Right lobe of liver (tissue), 6 donors: ENCODE measurements at regions not wholly inside any gene's neighbourhood (a gene's known extent, or its start where the extent isn't known, plus 50 kb on each side); places are given as distances from the start of the nearest gene placed in this dataset.

Experiments used
- ATAC-seq, 4 donors: fragments of 200-7000 bp; cut with Tn5 transposase; one replicate each; pipeline ENCODE4 v1.9.1; 2020; ENCODE audit warnings: mild to moderate bottlenecking in 4 of 4, moderate library complexity in 4 of 4
- DNase-seq, 3 donors: peaks; one replicate each; pipeline ENCODE4 v3.0.0-alpha.2; 2020
- H3K27ac ChIP-seq, 3 donors: fragments of 200-600 bp; one replicate each; pipeline ENCODE4 v1.8.0; 2022
- H3K27me3 ChIP-seq, 2 donors: fragments of 200-600 bp; one replicate each; pipeline ENCODE4 v1.8.0; 2022
- H3K36me3 ChIP-seq, 4 donors: fragments of 200-600 bp; sonication (generic) in 1 of 4; one replicate each; pipeline versions ENCODE4 v1.5.1 to v1.8.0; 2017 to 2022; ENCODE audit warnings: control low read depth in 1 of 4
- H3K4me1 ChIP-seq, 4 donors: fragments of 200-600 bp; sonication (generic) in 1 of 4; one replicate each; pipeline versions ENCODE4 v1.5.1 to v1.8.0; 2017 to 2022; ENCODE audit warnings: control low read depth in 1 of 4
- H3K4me3 ChIP-seq, 3 donors: fragments of 200-600 bp; one replicate each; pipeline ENCODE4 v1.8.0; 2022
- H3K9me3 ChIP-seq, 4 donors: fragments of 200-600 bp; sonication (generic) in 1 of 4; one replicate each; pipeline versions ENCODE4 v1.5.1 to v1.8.0; 2017 to 2022; ENCODE audit warnings: control low read depth in 1 of 4
- POLR2A ChIP-seq: fragments of 450-650 bp; IDR thresholded peaks from one replicate; pipeline ENCODE4 v1.6.1; 2017; ENCODE audit warnings: antibody characterized with exemption, mild to moderate bottlenecking
- WGBS: methylation state at CpG from one replicate; pipeline ENCODE4 v1.1.6; 2018; ENCODE audit warnings: low coverage, low lambda C conversion rate; ENCODE audit not compliant: insufficient coverage; ENCODE audit errors: missing lambda C conversion rate; 5-methylcytosine and 5-hydroxymethylcytosine counted together
- intact Hi-C, 2 donors: fragments of 100-400 bp; cut with DNase I; formaldehyde crosslinking; loops; one replicate each; pipeline versions ENCODE4 v1.11.2 to v1.14.1; 2022
- TF ChIP-seq, protein P1 (sequence below), 4 donors: fragments of 200-600 bp in 3 of 4; fragments of 450-650 bp in 1 of 4; IDR thresholded peaks; one replicate each; pipeline versions ENCODE4 v1.5.1 to v1.8.0; 2016 to 2022; ENCODE audit warnings: antibody characterized with exemption in 4 of 4, mild to moderate bottlenecking in 2 of 4
- donor health status: DM: no; HTN: yes; CAD: no.
- donor health status: DM: no; HTN: no; CAD: no.
- donor health status: DM: no; HTN: no; CAD: no.
- donor health status: DM: no; HTN: yes; CAD: no.
- donor health status: DM: no; HTN: yes; CAD: no.

DNA sequence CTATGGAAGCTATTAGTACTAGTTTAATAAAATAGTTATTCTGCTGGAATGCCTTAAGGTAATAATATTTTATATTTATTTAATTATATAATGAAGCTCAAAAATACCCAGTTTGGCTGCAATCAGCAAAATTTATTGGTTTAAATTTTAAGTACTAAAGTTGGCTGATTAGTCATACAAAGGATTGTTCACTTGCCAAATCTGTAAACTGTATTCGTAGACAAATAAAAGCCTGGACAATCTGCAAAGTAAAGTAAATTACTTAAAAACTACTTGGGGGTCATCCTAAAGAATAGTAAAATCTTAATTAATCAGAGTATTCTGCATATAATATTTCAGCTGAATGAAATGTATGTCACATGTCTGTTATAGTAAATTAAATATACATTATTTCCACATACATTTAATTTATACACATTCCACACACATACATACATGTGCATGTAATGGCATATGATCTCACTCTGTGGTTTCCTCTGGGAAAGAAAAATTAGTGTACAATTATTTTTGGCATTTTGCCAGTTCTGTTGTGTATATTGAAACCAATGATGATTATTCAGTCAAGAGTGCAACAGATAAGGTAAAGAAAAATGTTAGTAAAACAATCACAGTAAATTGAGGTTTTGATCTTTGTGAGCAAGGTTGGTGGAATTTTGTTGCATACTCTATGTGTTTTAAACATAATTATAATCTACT, 455.9 kb downstream of the CDH9 start:
- intact Hi-C loops, result no loop called here
- Histone ChIP-seq H3K27me3 (no peaks in the 10 kb centered on the region), H3K4me1 (no peaks in the 10 kb centered on the region), H3K4me3 (no peak overlapping the region), H3K36me3 (no peaks in the 10 kb centered on the region), H3K9me3 (no peaks in the 10 kb centered on the region), H3K27ac (no peak overlapping the region)
- TF ChIP-seq POLR2A, result no peak
- TF ChIP-seq, protein P1, sequence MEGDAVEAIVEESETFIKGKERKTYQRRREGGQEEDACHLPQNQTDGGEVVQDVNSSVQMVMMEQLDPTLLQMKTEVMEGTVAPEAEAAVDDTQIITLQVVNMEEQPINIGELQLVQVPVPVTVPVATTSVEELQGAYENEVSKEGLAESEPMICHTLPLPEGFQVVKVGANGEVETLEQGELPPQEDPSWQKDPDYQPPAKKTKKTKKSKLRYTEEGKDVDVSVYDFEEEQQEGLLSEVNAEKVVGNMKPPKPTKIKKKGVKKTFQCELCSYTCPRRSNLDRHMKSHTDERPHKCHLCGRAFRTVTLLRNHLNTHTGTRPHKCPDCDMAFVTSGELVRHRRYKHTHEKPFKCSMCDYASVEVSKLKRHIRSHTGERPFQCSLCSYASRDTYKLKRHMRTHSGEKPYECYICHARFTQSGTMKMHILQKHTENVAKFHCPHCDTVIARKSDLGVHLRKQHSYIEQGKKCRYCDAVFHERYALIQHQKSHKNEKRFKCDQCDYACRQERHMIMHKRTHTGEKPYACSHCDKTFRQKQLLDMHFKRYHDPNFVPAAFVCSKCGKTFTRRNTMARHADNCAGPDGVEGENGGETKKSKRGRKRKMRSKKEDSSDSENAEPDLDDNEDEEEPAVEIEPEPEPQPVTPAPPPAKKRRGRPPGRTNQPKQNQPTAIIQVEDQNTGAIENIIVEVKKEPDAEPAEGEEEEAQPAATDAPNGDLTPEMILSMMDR (IDR thresholded peaks at IDR 0.05), result no peak
- DNase-seq (no peak), ATAC-seq (no peak)
- 53% methylated on average over 1 of the region's 1 CpG for WGBS

- Histone ChIP-seq H3K4me3 (no peak overlapping the region), H3K27me3 (no peaks in the 10 kb centered on the region), H3K4me1 (no peaks in the 10 kb centered on the region), H3K9me3 (no peaks in the 10 kb centered on the region), H3K27ac (no peak overlapping the region), H3K36me3 (no peaks in the 10 kb centered on the region)
- intact Hi-C loops, result no loop called here
- DNase-seq, result no peak
- TF ChIP-seq POLR2A, result no peak
- TF ChIP-seq, protein P1 (IDR thresholded peaks at IDR 0.05), result no peak
- ATAC-seq, result no peak
- WGBS, result 60% methylated on average over 2 of the region's 2 CpGs
Measured at GRCh38 chr5:26579712-26580111, 458.7 kb downstream of the CDH9 start.

GRCh38 chr5:26578002-26578401, 460.4 kb downstream of the CDH9 start:
- Histone ChIP-seq H3K27me3 (no peaks in the 10 kb centered on the region), H3K4me1 (no peaks in the 10 kb centered on the region), H3K9me3 (no peaks in the 10 kb centered on the region), H3K27ac (no peak overlapping the region), H3K4me3 (no peak overlapping the region), H3K36me3 (no peaks in the 10 kb centered on the region)
- no peak for ATAC-seq
- 38% methylated on average over 2 of the region's 2 CpGs for WGBS
- intact Hi-C loops, result no loop called here
- DNase-seq, result no peak
- TF ChIP-seq POLR2A, result no peak
- TF ChIP-seq, protein P1 (IDR thresholded peaks at IDR 0.05), result no peak

- intact Hi-C loops, result no loop called here
- no peak overlapping the region for H3K27ac ChIP-seq
- H3K27me3 ChIP-seq, result no peaks in the 10 kb centered on the region
- H3K4me3 ChIP-seq, result no peak overlapping the region
- no peaks in the 10 kb centered on the region for H3K36me3 ChIP-seq
- WGBS, result 53% methylated on average over 1 of the region's 1 CpG
- no peaks in the 10 kb centered on the region for H3K4me1 ChIP-seq
- no peaks in the 10 kb centered on the region for H3K9me3 ChIP-seq
- no peak for TF ChIP-seq POLR2A
- TF ChIP-seq, protein P1 (IDR thresholded peaks at IDR 0.05), result no peak
- ATAC-seq (no peak), DNase-seq (no peak)
Measured at GRCh38 chr5:26572480-26572879, 465.9 kb downstream of the CDH9 start.

DNA sequence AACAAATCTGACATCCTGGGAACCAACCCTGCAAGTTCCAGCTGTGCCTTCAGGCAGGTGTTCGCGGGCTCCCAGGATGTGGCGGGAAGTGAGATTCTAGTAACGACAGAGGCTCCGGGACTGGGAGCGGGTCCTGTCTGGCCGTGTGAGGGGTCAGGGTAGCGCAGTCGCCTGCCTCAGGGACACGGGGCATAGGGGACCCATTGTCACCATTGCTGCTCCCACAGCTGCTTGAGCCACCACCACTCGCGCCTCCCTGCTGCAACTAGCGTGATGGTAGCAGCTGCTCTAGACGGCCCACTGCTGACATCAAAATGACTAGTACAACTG, 468.5 kb downstream of the CDH9 start:
- H3K9me3 ChIP-seq, result no peaks in the 10 kb centered on the region
- H3K27me3 ChIP-seq, result no peaks in the 10 kb centered on the region
- 13% methylated on average over 1 of the region's 14 CpGs for WGBS
- intact Hi-C loops, result no loop called here
- DNase-seq (peak; percentile 15 to 43 (median 40)), ATAC-seq (peak in 1 of 4 donors; percentile 19)
- no peaks in the 10 kb centered on the region for H3K36me3 ChIP-seq
- H3K4me3 ChIP-seq, result no peak overlapping the region
- H3K4me1 ChIP-seq, result no peaks in the 10 kb centered on the region
- H3K27ac ChIP-seq, result no peak overlapping the region
- no peak for TF ChIP-seq POLR2A
- TF ChIP-seq, protein P1 (IDR thresholded peaks at IDR 0.05), result no peak
